NCI-H82 treated with DMSO at 0.1 percent for 48 hours (cell line): ENCODE measurements at regions not wholly inside any gene's neighbourhood (a gene's known extent, or its start where the extent isn't known, plus 50 kb on each side); places are given as distances from the start of the nearest gene placed in this dataset.

Source experiments
- DNase-seq: peaks from one replicate; lab custom pipeline; 2025; ENCODE audit not compliant: unreplicated experiment; lab: John Stamatoyannopoulos, UW

DNA sequence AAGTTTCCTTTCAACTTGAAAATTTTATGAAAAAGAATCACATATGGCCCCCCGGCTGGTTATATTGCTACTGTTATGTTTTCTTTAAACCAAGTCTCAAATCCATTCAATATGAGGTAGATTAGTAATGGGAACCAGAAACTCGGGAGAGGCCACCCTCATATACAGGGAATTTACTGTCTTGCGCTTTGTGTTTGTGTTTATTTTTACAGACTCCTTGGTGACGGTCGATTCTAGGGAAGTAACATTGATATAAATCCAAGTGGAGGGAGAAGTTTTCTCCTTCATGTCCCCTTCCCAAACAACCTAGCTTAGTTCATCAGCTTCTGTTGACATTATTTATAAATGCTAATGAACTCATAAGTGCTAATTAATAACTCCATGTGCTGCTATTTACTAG lies 163.5 kb upstream of the LMO4 start:
- DNase-seq, result no peak

DNA sequence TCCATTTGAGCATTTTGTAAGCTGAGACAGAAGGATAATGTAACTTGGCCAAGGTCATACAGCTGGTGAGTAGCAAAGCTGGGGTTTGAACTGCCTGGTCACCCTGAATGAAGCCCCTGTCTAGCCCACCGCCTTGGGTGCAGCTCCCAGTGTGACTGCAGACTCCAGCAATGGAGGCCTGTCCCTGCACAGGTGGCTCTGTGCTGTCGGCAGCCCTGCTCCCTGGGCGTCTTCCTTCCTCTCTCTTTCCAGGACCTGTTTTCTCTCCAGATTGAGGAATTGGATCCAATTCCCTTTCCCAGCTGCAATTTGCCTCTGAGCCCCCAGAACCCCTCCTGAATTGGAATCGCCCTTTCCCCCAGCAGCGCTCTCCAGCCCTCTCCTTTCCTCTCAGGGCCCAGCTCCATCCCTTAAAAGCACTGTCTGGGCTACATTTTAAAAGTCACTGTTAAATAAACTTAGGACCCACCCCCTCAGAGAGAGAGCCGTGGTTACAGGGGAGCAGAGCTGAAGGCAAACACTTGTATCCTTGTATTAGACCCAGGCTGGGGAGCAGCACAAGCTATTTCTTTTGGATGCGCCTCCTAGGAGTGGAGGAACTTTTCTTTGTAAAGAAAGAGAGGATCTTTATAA lies 161.4 kb upstream of the LMO4 start:
- no peak for DNase-seq

DNA sequence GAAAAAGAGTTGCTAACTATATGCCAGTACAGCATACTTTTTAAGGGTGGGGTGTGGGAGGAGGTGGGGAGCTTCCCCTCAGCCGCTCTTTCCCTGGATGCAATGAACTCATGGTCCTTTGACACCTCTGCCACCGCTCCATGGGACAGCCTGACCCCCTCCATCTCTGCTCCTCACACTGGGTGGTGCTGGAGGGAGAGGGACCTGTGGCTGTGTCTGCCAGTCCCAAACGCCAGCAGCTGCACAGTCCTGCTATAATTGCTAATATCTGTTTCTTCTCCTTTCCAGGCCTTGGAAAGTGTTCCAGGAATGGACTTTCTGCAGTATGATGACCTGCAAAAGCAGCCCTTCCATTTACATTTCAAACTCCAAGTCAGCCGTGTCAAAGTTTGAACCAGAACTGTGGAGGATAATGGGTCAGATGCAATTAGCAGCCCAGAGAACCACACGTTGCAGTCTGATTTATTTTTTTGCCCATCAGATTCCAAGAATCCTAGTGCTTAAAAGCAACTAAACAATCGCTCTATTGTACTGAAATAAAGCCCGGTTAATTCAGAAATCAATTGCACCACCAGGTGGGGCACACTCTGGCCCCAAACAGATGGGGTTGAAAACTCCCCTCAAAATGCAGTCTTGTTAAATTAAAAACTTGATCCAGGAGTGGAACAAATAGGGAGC lies 160.7 kb upstream of the LMO4 start:
- no peak for DNase-seq

DNA sequence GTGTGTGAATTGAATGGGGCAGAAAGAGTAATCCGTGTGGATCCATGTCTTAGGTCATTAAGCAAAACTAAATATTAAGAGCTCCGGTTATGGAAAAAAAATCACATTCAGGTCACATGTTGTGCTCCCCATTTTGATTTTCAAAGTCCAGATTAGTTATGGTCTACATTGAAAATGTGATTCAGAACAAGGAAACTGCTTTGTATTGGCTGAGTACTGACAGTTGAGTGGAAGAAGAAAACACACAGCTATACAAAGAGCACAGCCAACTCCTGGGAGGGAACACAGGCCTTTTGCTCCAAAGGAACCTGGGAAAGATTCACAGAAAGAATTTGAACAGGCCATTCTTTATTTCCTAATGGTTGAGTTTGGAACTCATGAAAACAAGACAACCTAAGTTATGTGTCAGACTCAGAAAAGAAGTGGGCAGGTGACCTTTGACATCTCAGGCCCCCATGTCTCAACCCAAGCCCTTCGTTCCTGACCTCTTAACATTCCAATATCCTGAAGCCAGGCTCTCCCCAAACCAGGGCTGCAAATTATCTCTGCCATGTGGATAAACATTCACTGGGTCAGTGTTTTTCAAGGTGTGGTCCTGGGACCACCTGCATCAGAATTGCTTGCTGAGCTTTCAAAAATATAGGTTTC lies 159.3 kb upstream of the LMO4 start:
- DNase-seq, result no peak

DNA sequence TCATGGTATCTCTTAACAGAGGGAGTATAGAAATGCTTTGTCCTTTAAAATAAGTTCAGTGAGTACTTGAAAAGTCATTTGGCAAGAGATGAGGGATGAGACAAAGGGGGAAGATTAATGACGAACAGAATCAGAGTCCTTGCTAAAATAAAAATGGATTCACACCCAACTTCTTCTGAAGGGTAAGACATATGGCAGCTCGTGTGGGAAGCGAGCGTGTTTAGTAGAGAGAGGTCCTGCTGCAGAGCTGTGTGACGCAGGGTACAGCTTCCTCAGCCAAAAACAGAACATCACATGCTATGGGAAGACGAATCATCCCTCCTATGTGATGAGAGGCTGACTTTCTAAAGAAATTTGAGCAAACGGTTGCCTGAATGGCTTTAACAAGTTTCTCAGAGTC lies 158.5 kb upstream of the LMO4 start:
- no peak for DNase-seq

DNA sequence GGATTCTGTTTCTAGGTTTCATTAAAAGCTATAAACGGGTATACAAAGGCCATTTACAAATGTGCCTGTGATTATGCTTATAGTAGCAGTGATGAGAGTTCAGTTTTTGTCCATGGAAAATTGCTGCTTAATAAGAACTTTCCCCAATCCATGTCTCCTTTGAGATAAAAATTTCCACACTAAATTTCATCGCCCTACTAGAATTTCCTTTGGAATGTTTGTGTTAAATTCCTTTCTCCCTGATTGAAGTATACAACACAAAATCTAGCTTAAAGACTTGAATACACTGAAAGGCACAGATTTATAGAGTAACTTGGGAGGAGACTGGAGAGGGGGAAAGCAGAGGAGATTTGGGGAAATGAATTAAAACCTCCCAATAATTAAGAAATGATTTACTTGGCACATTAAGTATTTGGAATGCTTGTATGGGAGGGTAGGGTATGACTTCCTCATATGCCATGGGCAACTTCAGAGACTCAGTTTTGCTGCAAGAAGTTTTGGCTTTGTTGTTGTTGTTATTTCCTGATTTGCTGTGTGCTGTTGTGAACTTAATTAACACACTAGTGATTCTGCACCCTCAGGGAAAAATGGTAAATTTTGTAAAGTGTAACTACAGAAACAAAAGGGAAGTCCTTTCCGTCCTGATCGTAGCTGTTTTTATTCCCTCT lies 157.6 kb upstream of the LMO4 start:
- no peak for DNase-seq

DNA sequence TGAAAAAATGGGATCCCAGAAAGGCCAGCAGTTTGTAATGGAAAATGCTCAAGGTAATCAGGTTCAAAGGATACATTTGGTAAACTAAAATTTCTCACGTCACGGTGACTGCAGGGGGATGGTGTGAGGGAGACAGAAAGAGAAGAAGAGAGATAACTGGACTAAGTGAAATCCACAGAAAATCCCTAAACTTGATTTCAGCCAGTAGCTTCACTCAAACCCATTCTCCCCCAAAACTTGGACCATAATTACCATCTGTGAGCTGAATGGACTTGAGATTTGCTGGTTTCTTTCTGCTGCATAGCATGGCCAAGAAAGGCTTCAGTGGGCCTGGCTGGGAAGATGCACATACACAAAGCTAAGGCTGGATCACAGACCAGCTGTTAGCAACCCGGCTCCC lies 155.4 kb upstream of the LMO4 start:
- DNase-seq, result no peak

DNA sequence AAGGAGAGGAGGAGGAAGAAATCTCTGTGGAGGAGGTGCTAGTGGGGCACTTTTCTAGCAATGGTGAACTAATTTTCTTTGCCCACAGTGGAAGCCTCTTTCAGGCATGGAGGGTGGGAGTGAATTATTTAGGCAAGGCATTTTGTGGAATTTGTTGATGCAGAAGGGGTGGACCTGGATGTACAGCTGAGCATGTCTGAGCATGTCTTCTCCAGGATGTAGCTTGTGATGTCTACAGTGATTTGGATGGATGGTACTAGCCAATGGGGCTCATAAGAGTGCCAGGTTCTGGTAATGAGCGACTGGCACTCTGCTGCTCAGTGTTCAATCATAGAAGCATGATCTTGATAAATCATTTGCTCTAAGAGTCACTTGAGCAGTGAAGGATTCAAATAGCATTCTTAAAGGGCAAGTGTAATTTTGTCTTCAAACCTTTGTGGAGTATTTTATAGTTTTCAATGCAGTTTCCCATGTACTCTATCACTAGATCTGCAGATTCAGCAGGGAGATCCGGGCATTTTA lies 153.9 kb upstream of the LMO4 start:
- no peak for DNase-seq

DNA sequence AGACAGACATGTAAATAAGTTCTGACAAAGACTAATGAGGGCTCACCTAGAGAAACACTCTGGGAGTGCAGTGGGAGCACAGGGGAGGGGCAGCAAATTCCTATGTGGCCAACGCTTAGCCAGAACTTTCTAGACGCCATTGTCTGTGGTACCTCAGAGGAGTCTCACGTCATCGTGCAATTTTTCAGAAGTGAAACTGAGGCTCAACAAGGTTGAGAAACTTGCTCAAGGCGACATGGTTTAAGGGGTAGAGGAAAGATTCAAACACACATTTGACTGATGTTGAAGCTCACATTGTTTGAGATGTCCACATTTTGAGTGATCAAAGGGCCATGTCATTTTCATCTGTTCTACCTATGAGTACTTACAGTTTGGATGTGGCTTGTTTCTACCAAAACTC lies 152.6 kb upstream of the LMO4 start:
- no peak for DNase-seq

DNA sequence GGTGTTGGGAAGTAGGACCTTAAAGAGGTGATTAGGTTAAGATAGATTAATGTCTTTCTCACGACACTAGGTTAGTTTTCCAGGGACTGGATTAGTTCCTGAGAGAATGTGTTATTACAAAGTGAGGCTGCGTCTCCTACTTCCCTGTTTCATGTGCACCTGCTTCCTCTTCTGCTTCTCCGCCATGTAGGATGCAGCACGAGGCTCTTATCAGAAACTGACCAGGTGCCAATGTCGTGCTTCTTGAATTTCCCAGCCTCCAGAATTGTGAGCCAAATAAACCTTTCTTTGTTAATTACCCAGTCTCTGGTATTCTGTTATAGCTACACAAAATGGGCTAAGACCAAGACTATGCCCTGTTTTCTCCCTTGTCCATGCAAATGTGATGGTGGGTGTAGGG lies 152.2 kb upstream of the LMO4 start:
- no peak for DNase-seq

DNA sequence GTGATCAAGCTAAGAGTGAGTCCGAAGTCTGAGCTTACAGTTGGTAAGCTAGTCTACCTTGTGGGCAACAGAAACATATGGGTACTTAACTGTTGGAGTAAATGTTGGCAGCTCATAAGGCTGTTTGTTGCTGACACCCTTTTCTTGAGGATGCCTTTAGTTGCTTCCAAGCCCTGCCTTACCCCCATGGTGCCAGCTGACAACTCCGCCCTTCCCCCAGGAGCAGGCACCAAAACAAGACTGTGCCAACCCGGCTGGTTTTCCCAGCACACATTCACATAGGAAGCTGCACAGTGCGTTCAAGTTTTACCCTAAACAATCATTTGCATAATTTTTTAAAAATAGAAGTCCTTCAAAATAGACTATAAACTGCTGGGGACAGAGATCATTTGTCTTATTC lies 150.2 kb upstream of the LMO4 start:
- DNase-seq, result no peak

DNA sequence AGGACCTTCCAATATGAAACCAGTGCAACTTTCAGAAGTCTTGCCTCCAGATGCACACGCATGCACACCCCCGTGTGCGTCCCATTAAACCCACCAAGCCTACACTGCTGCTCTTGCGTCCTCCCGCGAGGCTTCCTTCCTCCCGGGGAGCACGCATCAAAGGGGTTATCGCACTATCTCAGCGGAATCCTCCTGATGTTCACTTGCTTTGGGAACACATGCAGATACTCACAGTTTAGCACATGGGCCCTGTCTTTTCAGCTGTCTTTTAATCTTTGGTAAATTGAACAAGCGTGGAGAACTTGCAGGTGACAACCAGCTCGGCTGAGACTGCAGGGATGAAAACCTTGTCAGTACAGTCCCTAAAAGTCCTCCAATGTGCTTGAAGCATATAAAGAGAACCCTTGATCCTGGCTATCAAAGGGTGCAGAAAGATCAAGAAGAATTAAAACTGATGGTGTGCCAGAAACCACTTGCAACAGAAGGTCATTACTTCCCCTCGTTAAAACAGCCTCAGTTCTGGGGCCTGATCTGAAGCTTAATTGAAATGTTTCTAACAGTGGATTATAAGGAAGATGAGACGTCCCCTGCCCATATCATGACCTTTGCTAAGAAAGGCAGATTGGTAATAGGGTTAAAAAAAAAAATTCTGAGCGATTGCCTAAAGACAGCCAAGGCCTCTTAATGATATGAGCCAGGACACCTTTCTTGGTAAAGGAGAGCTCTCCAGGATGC lies 149.4 kb upstream of the LMO4 start:
- peak; percentile 81 for DNase-seq

DNA sequence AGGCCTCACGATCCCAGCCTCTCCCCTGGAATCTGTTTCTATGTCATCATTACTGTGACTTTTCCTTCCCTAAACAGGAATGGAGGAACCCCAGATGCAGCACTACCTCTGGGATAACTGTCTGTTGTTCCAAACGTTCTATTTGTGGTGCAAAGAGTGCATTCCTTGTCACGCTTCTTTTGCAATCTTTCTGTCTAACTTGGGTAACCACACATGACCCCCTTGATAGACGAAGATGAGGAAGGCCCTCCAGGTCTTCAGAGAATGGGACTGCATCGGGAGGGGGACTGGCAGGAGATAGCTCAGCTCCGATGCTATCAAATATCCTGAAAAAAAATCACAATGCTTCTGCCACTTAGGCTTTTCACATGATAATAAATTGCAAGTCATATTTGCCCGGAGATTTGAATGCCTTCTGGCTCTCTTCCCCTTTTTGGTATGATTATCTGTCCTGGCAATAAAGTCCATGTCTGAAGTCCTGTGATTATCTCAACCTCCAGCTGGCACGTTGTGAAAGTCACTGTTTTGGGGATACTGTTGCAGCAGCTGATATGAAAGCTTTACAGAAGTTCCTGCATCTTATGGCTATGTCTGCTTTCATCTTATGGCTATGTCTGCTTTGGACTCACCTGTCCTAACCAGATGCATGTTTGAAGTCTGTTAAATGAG lies 148.7 kb upstream of the LMO4 start:
- no peak for DNase-seq

DNA sequence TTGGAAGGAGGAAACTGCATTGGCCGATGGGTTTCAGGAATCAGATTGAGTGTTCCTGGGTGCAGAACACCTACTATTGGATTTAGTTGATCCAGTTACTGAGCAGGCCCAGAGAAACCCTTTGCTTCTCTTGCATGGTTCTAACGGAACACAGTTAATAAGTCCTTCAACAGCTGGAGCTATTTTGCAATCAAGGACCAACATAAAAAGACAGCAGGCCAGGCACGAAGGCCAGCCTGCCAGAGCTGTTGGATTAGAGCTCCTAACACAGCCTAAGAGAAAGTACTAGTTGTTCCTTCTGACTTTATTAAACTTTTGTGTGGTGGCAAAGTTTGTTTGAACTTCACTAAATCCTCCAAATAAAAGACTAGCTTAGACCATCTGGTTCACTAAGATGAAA lies 148.0 kb upstream of the LMO4 start:
- peak; percentile 45 for DNase-seq

DNA sequence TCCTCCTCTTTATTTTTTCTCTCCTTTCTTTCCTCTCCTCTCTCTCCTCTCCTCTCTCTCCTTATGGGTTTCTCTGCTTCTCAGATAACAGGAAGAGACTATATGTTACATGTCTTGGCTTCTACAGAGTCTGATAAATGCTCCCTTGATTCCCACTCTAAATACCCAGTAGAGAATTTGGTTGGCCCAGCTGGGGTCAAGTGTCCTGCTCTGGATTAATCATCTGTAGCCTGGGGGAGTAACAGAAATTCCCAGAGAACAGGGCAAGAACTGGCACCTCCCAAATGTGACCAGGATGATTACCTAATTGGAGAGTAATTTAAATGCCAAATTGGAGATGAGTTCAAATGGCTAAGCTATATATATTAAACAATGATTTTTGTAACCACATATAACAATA lies 146.1 kb upstream of the LMO4 start:
- no peak for DNase-seq

DNA sequence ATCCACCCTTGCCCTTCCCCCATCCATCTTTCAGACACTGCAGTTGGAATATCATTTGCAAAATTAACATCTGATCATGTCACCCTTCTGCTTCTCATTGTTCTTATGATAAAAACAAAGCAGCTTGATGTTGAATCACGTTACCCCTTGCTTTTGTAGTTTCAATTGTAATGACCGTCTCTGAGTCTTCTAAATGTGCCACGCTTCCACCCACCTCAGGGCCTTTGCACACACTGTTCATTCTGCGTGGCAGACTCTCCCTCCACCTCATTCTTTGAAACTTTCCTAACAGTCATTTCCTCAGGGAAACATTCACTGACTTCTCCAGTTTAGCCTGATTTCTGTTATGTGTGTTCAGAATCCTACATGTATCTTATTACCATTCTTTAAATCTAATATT lies 143.6 kb upstream of the LMO4 start:
- no peak for DNase-seq

DNA sequence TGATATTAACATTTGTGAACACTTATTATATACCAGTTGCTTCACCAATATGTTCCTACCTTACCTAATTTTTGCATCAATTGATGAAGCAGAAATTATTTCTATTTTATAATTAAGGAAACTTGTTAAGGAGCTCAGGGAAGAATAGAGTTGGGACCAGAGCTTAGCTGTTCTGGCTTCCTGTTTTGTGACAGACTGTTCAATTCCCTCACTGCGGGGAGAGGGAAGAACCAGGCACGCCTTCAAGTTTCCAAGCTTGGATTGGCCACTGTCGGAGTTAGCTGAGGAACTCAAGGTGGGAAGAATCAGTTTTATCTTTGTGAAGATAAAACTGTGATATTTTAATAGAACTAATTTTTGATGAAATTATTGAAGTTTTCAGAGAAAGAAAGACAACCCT lies 142.3 kb upstream of the LMO4 start:
- no peak for DNase-seq

DNA sequence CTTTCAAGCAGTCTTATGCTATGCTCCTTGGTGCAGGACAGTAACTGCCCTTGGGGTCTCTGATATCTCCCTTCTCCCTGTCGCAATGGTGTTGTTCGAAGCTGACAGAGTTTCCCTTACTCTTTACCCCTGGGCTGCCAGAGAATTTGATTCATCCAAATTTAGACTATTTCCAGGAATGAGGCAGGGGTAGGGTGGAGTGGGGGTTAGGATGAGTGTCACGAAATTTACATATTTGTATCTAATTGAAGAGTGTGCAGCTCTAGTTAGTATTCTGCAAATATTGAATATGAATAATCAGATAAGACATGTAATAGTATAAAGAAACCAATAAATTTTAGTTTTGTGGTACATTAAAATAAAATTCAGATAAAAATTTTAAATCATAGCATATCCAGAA lies 140.0 kb upstream of the LMO4 start:
- DNase-seq, result no peak

DNA sequence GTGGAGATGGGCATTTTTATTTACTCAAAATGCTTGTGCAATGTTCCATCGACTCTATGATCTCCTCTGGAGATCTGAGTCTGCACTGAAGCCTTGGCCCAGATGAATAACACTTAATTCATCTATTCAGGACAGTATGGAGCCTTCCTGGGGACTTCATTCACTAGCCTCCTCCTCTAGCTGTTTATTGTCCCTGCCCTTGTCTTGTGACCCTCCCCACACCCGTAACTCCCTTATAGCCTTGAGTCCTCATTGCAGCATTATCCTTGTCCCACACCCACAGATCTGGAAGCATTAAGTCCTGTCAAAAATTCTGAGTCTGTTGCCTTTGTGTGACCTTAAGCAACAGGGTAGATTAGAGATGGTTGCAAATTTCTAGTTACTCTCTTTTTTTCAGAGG lies 138.3 kb upstream of the LMO4 start:
- DNase-seq, result no peak

DNA sequence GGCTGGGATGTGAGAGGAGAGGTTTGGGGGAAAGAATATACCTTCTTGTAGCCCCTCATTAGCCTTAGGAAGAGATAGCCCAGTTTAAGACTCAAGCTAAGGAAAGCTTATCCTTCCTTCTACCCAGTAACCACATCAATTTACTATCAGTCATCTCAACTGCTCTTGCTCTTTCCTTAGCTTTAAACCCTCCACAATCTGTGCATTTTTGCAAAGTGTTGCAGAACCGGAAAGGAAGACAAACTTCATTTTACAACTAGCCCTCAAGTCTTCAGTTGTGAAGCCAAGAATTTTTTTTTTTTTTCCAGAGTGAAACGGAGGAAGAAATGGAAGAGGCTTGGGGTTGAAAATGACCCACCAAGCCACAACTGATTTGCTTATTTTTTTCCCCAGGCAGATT lies 137.0 kb upstream of the LMO4 start:
- no peak for DNase-seq

DNA sequence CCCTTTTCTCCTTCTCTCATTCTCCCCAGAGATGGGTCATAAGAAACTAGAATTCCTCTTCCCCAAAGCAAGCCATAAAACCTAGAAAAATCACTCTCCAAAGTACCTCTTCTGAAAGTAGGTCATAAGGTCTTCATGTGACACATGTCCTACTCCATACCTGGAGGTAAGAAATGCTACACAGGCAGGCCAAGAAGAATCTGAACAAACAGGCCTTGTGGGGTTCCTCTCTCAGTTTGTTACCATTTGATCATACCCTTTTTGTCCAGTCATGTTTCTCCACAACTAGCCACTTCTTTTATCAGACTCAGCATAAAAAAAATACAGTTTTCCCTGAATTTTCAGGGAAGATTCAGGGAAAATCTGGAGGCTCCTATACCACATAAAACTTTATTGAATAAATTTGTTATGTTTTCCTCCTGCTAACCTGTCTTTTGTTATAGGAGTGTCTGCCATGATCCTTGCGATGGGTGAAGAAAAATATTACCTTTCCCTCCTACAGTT lies 134.4 kb upstream of the LMO4 start:
- no peak for DNase-seq
